Heart right ventricle (tissue), 16 donors: ENCODE measurements at regions not wholly inside any gene's neighbourhood (a gene's known extent, or its start where the extent isn't known, plus 50 kb on each side); places are given as distances from the start of the nearest gene placed in this dataset.
"Not testable (repeated sequence)": the region's sequence is repeated elsewhere in the genome, so short reads cannot be mapped to it uniquely, and the experiment has no call there.

Experiments used
- ATAC-seq, 8 donors: fragments of 200-7000 bp; cut with Tn5 transposase; one replicate each; pipeline ENCODE4 v1.9.1; 2020; ENCODE audit warnings: mild to moderate bottlenecking in 8 of 8, moderate library complexity in 8 of 8, moderate number of reproducible peaks in 1 of 8
- DNase-seq, 2 donors: peaks; one replicate each; pipeline ENCODE4 v3.0.0-alpha.2; 2020
- H3K27ac ChIP-seq, 10 donors: fragments of 200-600 bp; sonication (generic) in 2 of 10; one replicate each; pipeline versions ENCODE4 v1.5.0 to v1.8.0; 2020 to 2022; ENCODE audit warnings: mild to moderate bottlenecking in 3 of 10
- H3K27me3 ChIP-seq, 7 donors: fragments of 200-600 bp; one replicate each; pipeline ENCODE4 v1.8.0; 2021 to 2022; ENCODE audit warnings: mild to moderate bottlenecking in 2 of 7
- H3K36me3 ChIP-seq, 9 donors: fragments of 200-600 bp; sonication (generic) in 1 of 9; one replicate each; pipeline versions ENCODE4 v1.5.0 to v1.8.0; 2020 to 2022; ENCODE audit warnings: mild to moderate bottlenecking in 2 of 9
- H3K4me1 ChIP-seq, 9 donors: fragments of 200-600 bp; sonication (generic) in 1 of 9; one replicate each; pipeline versions ENCODE4 v1.5.0 to v1.8.0; 2020 to 2022; ENCODE audit warnings: mild to moderate bottlenecking in 4 of 9
- H3K4me3 ChIP-seq, 10 donors: fragments of 200-600 bp; sonication (generic) in 2 of 10; one replicate each; pipeline versions ENCODE4 v1.5.0 to v1.8.0; 2020 to 2022; ENCODE audit warnings: mild to moderate bottlenecking in 7 of 10, moderate library complexity in 2 of 10
- H3K9me3 ChIP-seq, 11 donors: fragments of 200-600 bp in 10 of 11; sonication (generic) in 2 of 11; one replicate each; pipeline versions ENCODE4 v1.5.0 to v1.8.0; 2013 to 2022; ENCODE audit warnings: mild to moderate bottlenecking in 2 of 11, control low read depth in 1 of 11, moderate library complexity in 1 of 11
- CTCF ChIP-seq, 9 donors: fragments of 200-600 bp; sonication (generic) in 2 of 9; IDR thresholded peaks; one replicate each; pipeline versions ENCODE4 v1.5.0 to v1.8.0; 2021 to 2022; ENCODE audit warnings: antibody characterized with exemption in 9 of 9, mild to moderate bottlenecking in 5 of 9, moderate library complexity in 1 of 9
- WGBS, 2 donors: extraction: QIAGEN DNeasy Blood & Tissue Kit; methylation state at CpG; one replicate each; pipeline ENCODE4 v1.1.7; 2013; ENCODE audit warnings: inconsistent platforms in 1 of 2; 5-methylcytosine and 5-hydroxymethylcytosine counted together
- intact Hi-C, 10 donors: fragments of 100-400 bp; cut with DNase I; formaldehyde crosslinking; loops; one replicate each; pipeline versions ENCODE4 v1.11.1 to v1.14.2; 2022
- donor health status: Arrhythmogenic right ventricular cardiomyopathy.
- donor health status: ischemic (EF 13 %, LVEDD 7.1; RV severe dilation, severe dysfunction).
- donor health status: healthy with polysubstance abuse.
- donor health status: DM: no; HTN: yes; CAD: no.
- donor health status: DM: no; HTN: no; CAD: no.
- donor health status: ischemic (EF 25% LVEDD 6.9; RV normal size, moderate dysfunction).
- donor health status: ischemic (EF 25% LVEDD 5.7; RV mildly dilated, moderate dysfunction).
- donor health status: healthy.
- donor health status: DM: yes; HTN: yes; CAD: no.
- donor health status: Ischemic cardiomyopathy.
- donor health status: ischemic (EF 35%, LVEDD 5.7; RV mildly dilated, moderate dysfunction).
- donor health status: nonischemic (EF 11% LVEDD 7.7; RV severe dilation, severe dysfunction).
- donor health status: DM: yes; HTN: yes; CAD: no.
- donor health status: PGD.
- donor health status: ischemic (EF 29% LVEDD 5.4; RV normal size, mild dysfunction).
- donor health status: nonischemic (EF 23%, LVEDD 6.1; RV moderate dilation, normal function).

GRCh38 chr12:73629893-73630831 is 907.5 kb upstream of the ATXN7L3B start:
- intact Hi-C loops: no loop called here
- DNase-seq: no peak
- no peak for ATAC-seq
- Histone ChIP-seq H3K36me3 (no peaks in the 10 kb centered on the region), H3K27me3 (no peaks in the 10 kb centered on the region), H3K9me3 (no peaks in the 10 kb centered on the region), H3K4me3 (no peak overlapping the region), H3K4me1 (no peaks in the 10 kb centered on the region), H3K27ac (no peak overlapping the region)
- WGBS, 2 donors: 32 to 35% methylated on average over 4 of the region's 4 CpGs
- no peak for TF ChIP-seq CTCF (IDR thresholded peaks at IDR 0.05)

- no peak for TF ChIP-seq CTCF (IDR thresholded peaks at IDR 0.05)
These were observed 905.4 kb upstream of the ATXN7L3B start for GRCh38 chr12:73632191-73632590.

GRCh38 chr12:73632661-73633060 is 905.0 kb upstream of the ATXN7L3B start:
- TF ChIP-seq CTCF (IDR thresholded peaks at IDR 0.05): no peak
- ATAC-seq (no peak), DNase-seq (no peak)
- intact Hi-C loops: no loop called here
- Histone ChIP-seq H3K27me3 (no peaks in the 10 kb centered on the region), H3K4me1 (no peaks in the 10 kb centered on the region), H3K4me3 (no peak overlapping the region), H3K27ac (no peak overlapping the region), H3K36me3 (no peaks in the 10 kb centered on the region), H3K9me3 (no peaks in the 10 kb centered on the region)
- 55 to 57% methylated on average over 4 of the region's 4 CpGs for WGBS, 2 donors

More at GRCh38 chr12:73632191-73632590, 905.4 kb upstream of the ATXN7L3B start:
- ATAC-seq (no peak), DNase-seq (no peak)
- H3K27ac ChIP-seq: no peak overlapping the region
- H3K4me1 ChIP-seq: no peaks in the 10 kb centered on the region
- H3K27me3 ChIP-seq: no peaks in the 10 kb centered on the region
- H3K9me3 ChIP-seq: no peaks in the 10 kb centered on the region
- no peak overlapping the region for H3K4me3 ChIP-seq
- intact Hi-C loops: no loop called here
- H3K36me3 ChIP-seq: no peaks in the 10 kb centered on the region

- H3K4me1 ChIP-seq, DNase-seq, H3K27ac ChIP-seq, ATAC-seq, intact Hi-C loops, H3K4me3 ChIP-seq, H3K36me3 ChIP-seq, H3K27me3 ChIP-seq: not testable (repeated sequence)
- peaks cover 0 to 13% (median 0%) of the 10 kb centered on the region in 11 donors for H3K9me3 ChIP-seq
- 89 to 93% methylated on average over 5 of the region's 5 CpGs for WGBS, 2 donors
These were observed 898.2 kb upstream of the ATXN7L3B start for GRCh38 chr12:73639397-73639796.

- DNase-seq: no peak
- Histone ChIP-seq H3K27ac (no peak overlapping the region), H3K4me1 (no peaks in the 10 kb centered on the region), H3K9me3 (peaks cover 0 to 30% (median 7%) of the 10 kb centered on the region in 11 donors), H3K27me3 (no peaks in the 10 kb centered on the region), H3K36me3 (no peaks in the 10 kb centered on the region), H3K4me3 (no peak overlapping the region)
- no peak for TF ChIP-seq CTCF (IDR thresholded peaks at IDR 0.05)
- no peak for ATAC-seq
- 63 to 72% methylated on average over 5 of the region's 5 CpGs for WGBS, 2 donors
- intact Hi-C loops: no loop called here
These were observed 881.3 kb upstream of the ATXN7L3B start for GRCh38 chr12:73656375-73656774.
